Vagina (tissue), 2 donors: ENCODE measurements at regions not wholly inside any gene's neighbourhood (a gene's known extent, or its start where the extent isn't known, plus 50 kb on each side); places are given as distances from the start of the nearest gene placed in this dataset.

ENCODE experiments used
- CTCF ChIP-seq, 3 experiments: fragments of 450-650 bp in 2 of 3; fragments of 200-600 bp in 1 of 3; sonication (generic) in 1 of 3; IDR thresholded peaks; one replicate each; pipeline ENCODE4 v1.5.1; 2017 to 2019; ENCODE audit warnings: antibody characterized with exemption in 3 of 3, mild to moderate bottlenecking in 2 of 3, moderate library complexity in 2 of 3
- POLR2A ChIP-seq, 2 donors: fragments of 450-650 bp; IDR thresholded peaks; one replicate each; pipeline ENCODE4 v1.6.1; 2017; ENCODE audit warnings: antibody characterized with exemption in 2 of 2, mild to moderate bottlenecking in 2 of 2, moderate library complexity in 2 of 2
- POLR2AphosphoS5 ChIP-seq, 2 donors: sonication (generic); formaldehyde crosslinking; IDR thresholded peaks; one replicate each; pipeline ENCODE4 v1.9.0; 2017; ENCODE audit warnings: antibody characterized with exemption in 2 of 2, mild to moderate bottlenecking in 2 of 2, low read depth in 1 of 2; ENCODE audit not compliant: insufficient read depth in 1 of 2

GRCh38 chr10:34904191-34904590 lies 89.1 kb upstream of the PARD3 start:
- TF ChIP-seq POLR2AphosphoS5 (IDR thresholded peaks at IDR 0.05; ENCODE audit: insufficient read depth in 1 of 2, low read depth in 1 of 2) (no peak), CTCF (IDR thresholded peaks at IDR 0.05) (no peak), POLR2A (IDR thresholded peaks at IDR 0.05) (no peak)
